ENCODE measurements at regions not wholly inside any gene's neighbourhood (a gene's known extent, or its start where the extent isn't known, plus 50 kb on each side); places are given as distances from the start of the nearest gene placed in this dataset.

- Histone ChIP-seq H3K4me1 (no peaks in the 10 kb centered on the region), H3K27ac (no peak overlapping the region), H3K27me3 (no peaks in the 10 kb centered on the region), H3K4me3 (no peak overlapping the region), H3K9me3 (no peaks in the 10 kb centered on the region), H3K36me3 (no peaks in the 10 kb centered on the region)
- intact Hi-C loops (cut with DNase I), result no loop called here
- no peak for DNase-seq
- no peak for TF ChIP-seq POLR2A (IDR thresholded peaks at IDR 0.05)
- TF ChIP-seq, protein P1, sequence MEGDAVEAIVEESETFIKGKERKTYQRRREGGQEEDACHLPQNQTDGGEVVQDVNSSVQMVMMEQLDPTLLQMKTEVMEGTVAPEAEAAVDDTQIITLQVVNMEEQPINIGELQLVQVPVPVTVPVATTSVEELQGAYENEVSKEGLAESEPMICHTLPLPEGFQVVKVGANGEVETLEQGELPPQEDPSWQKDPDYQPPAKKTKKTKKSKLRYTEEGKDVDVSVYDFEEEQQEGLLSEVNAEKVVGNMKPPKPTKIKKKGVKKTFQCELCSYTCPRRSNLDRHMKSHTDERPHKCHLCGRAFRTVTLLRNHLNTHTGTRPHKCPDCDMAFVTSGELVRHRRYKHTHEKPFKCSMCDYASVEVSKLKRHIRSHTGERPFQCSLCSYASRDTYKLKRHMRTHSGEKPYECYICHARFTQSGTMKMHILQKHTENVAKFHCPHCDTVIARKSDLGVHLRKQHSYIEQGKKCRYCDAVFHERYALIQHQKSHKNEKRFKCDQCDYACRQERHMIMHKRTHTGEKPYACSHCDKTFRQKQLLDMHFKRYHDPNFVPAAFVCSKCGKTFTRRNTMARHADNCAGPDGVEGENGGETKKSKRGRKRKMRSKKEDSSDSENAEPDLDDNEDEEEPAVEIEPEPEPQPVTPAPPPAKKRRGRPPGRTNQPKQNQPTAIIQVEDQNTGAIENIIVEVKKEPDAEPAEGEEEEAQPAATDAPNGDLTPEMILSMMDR (IDR thresholded peaks at IDR 0.05), result no peak
- 55 to 65% methylated on average over 2 of the region's 2 CpGs for WGBS, 2 donors
Measured at GRCh38 chr21:26377111-26377694, 195.9 kb downstream of the CYYR1 start.

DNA sequence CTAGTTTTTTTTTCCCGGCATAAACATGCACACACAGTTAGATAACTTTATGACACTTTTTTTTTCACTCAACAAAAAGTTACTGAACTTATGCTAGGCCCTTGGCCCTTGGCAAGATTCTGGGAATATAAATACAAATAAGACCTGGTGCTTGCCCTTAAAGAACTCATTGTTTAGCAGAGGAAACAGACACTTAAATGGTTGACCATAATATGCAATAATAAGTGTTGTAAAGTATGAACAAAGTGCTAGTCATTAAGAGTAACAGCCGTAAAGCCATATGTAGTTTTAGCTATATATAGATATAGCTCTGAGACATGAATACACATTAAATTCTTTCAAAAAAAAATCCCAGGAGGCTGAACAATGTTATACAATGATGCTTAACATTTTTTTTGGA is 198.3 kb downstream of the CYYR1 start:
- no peaks in the 10 kb centered on the region for H3K36me3 ChIP-seq
- H3K4me1 ChIP-seq, result no peaks in the 10 kb centered on the region
- no peak overlapping the region for H3K27ac ChIP-seq
- H3K27me3 ChIP-seq, result no peaks in the 10 kb centered on the region
- DNase-seq, result no peak
- WGBS, 2 donors, result 78 to 82% methylated on average over 2 of the region's 2 CpGs
- intact Hi-C loops (cut with DNase I), result no loop called here
- no peaks in the 10 kb centered on the region for H3K9me3 ChIP-seq
- TF ChIP-seq POLR2A (IDR thresholded peaks at IDR 0.05), result no peak
- TF ChIP-seq, protein P1 (IDR thresholded peaks at IDR 0.05), result no peak
- H3K4me3 ChIP-seq, result no peak overlapping the region

GRCh38 chr21:26368591-26369320 is 198.2 kb upstream of the APP start:
- no peaks in the 10 kb centered on the region for H3K36me3 ChIP-seq
- no peak overlapping the region for H3K27ac ChIP-seq
- H3K4me1 ChIP-seq, result no peaks in the 10 kb centered on the region
- no peaks in the 10 kb centered on the region for H3K27me3 ChIP-seq
- DNase-seq, result no peak
- 71 to 85% methylated on average over 3 of the region's 3 CpGs for WGBS, 2 donors
- no peak overlapping the region for H3K4me3 ChIP-seq
- H3K9me3 ChIP-seq, result no peaks in the 10 kb centered on the region
- intact Hi-C loops (cut with DNase I), result no loop called here
- TF ChIP-seq POLR2A (IDR thresholded peaks at IDR 0.05), result no peak
- TF ChIP-seq, protein P1 (IDR thresholded peaks at IDR 0.05), result no peak

DNA sequence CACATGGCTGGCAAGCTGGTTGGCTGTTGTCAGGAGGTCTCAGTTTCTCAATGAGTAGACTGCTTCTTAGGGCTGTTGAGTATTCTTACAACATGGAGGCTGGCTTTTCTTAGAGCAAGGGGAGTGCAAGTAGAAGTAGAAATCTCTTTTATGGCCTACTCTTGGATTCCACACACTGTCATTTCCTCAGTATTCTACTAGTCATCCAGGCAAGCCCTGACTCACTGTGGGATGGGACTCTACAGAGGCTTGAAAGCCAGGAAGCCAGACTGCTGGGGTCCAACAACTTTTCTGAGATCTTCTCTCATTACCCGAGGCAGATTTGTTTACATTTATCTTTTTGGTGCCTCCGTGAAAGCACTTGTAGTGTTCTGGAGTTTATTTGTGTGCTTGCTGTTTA is 196.2 kb upstream of the APP start:
- H3K9me3 ChIP-seq, result no peaks in the 10 kb centered on the region
- no peaks in the 10 kb centered on the region for H3K36me3 ChIP-seq
- no peak overlapping the region for H3K4me3 ChIP-seq
- TF ChIP-seq, protein P1 (IDR thresholded peaks at IDR 0.05), result no peak
- TF ChIP-seq POLR2A (IDR thresholded peaks at IDR 0.05), result no peak
- 60 to 77% methylated on average over 2 of the region's 2 CpGs for WGBS, 2 donors
- no peaks in the 10 kb centered on the region for H3K4me1 ChIP-seq
- H3K27ac ChIP-seq, result no peak overlapping the region
- no peaks in the 10 kb centered on the region for H3K27me3 ChIP-seq
- intact Hi-C loops (cut with DNase I), result no loop called here
- no peak for DNase-seq

DNA sequence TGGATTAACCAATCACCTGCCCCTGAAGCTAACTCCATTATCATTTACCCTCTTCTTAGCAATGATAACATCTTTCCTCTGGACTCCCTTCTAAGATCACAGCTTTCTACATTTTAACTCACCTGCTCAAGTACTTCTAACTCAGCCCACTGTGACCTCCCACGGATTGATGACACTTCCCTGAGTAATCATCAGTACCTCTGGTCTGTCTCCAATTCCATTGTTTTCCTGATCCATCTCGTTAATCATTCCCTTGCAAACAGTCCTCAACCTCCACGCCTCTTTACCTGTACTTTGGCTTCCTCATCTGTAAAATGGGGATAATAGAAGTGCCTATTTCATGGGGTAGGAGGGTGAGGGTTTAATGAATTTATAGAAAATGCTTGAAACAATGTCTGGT is 195.3 kb upstream of the APP start:
- intact Hi-C loops (cut with DNase I), result no loop called here
- H3K36me3 ChIP-seq, result no peaks in the 10 kb centered on the region
- no peak for DNase-seq
- no peak overlapping the region for H3K4me3 ChIP-seq
- 36 to 41% methylated on average over 3 of the region's 3 CpGs for WGBS, 2 donors
- H3K4me1 ChIP-seq, result no peaks in the 10 kb centered on the region
- H3K9me3 ChIP-seq, result no peaks in the 10 kb centered on the region
- no peaks in the 10 kb centered on the region for H3K27me3 ChIP-seq
- no peak overlapping the region for H3K27ac ChIP-seq
- no peak for TF ChIP-seq POLR2A (IDR thresholded peaks at IDR 0.05)
- TF ChIP-seq, protein P1 (IDR thresholded peaks at IDR 0.05), result no peak
